NCI-H82 treated with DMSO at 0.1 percent for 48 hours (cell line): ENCODE measurements at regions not wholly inside any gene's neighbourhood (a gene's known extent, or its start where the extent isn't known, plus 50 kb on each side); places are given as distances from the start of the nearest gene placed in this dataset.

Experiments
- DNase-seq: peaks from one replicate; lab custom pipeline; 2025; ENCODE audit not compliant: unreplicated experiment; lab: John Stamatoyannopoulos, UW

- DNase-seq, result peak; percentile 27
These were observed 1014.3 kb upstream of the CDH2 start for GRCh38 chr18:29191263-29191662.

GRCh38 chr18:29188760-29189159, 1011.8 kb upstream of the CDH2 start:
- DNase-seq, result no peak

GRCh38 chr18:29185801-29186200, 1008.9 kb upstream of the CDH2 start:
- DNase-seq, result no peak

- DNase-seq, result no peak
These were observed 1007.7 kb upstream of the CDH2 start for GRCh38 chr18:29184654-29185053.

GRCh38 chr18:29181151-29181901, 1004.4 kb upstream of the CDH2 start:
- no peak for DNase-seq

GRCh38 chr18:29176681-29177080, 999.8 kb upstream of the CDH2 start:
- DNase-seq, result no peak

- no peak for DNase-seq
These were observed 998.0 kb upstream of the CDH2 start for GRCh38 chr18:29174891-29175290.

GRCh38 chr18:29172756-29173067, 995.8 kb upstream of the CDH2 start:
- no peak for DNase-seq

- no peak for DNase-seq
These were observed 995.2 kb upstream of the CDH2 start for GRCh38 chr18:29171892-29172755.

GRCh38 chr18:29169599-29169998, 992.7 kb upstream of the CDH2 start:
- no peak for DNase-seq

- DNase-seq, result no peak
These were observed 988.2 kb upstream of the CDH2 start for GRCh38 chr18:29164993-29165599.

- no peak for DNase-seq
These were observed 987.2 kb upstream of the CDH2 start for GRCh38 chr18:29164020-29164706.

GRCh38 chr18:29163596-29163995, 986.7 kb upstream of the CDH2 start:
- no peak for DNase-seq

GRCh38 chr18:29161429-29161828, 984.5 kb upstream of the CDH2 start:
- no peak for DNase-seq

- no peak for DNase-seq
These were observed 983.2 kb upstream of the CDH2 start for GRCh38 chr18:29160170-29160569.

- no peak for DNase-seq
These were observed 981.0 kb upstream of the CDH2 start for GRCh38 chr18:29157905-29158304.

GRCh38 chr18:29157057-29157780, 980.3 kb upstream of the CDH2 start:
- DNase-seq, result no peak

- DNase-seq, result no peak
These were observed 979.6 kb upstream of the CDH2 start for GRCh38 chr18:29156531-29156930.

- no peak for DNase-seq
These were observed 978.1 kb upstream of the CDH2 start for GRCh38 chr18:29154758-29155725.
